ENCODE measurements at regions not wholly inside any gene's neighbourhood (a gene's known extent, or its start where the extent isn't known, plus 50 kb on each side); places are given as distances from the start of the nearest gene placed in this dataset.
"Not testable (repeated sequence)": the region's sequence is repeated elsewhere in the genome, so short reads cannot be mapped to it uniquely, and the experiment has no call there.

GRCh38 chr17:18546514-18547398 lies 70.2 kb downstream of the LGALS9C start:
- not testable (repeated sequence) for H3F3A ChIP-seq (ENCODE audit: insufficient read depth, low read length); H3K9ac ChIP-seq (ENCODE audit: low read length); H4K20me1 ChIP-seq (ENCODE audit: insufficient read depth, low read length); H3K9me3 ChIP-seq (ENCODE audit: low read length); H2AFZ ChIP-seq (ENCODE audit: low read length); H3K27ac ChIP-seq (ENCODE audit: low read depth, low read length, poor library complexity, severe bottlenecking); H3K4me1 ChIP-seq (ENCODE audit: insufficient read depth, low read length, severe bottlenecking); H3K9me2 ChIP-seq (ENCODE audit: low read depth, low read length); H3K36me3 ChIP-seq (ENCODE audit: insufficient read depth, low read length); H3K79me2 ChIP-seq (ENCODE audit: insufficient read depth, low read length); H3K4me2 ChIP-seq (ENCODE audit: low read length); H3K4me3 ChIP-seq (ENCODE audit: low read depth, low read length, poor library complexity, severe bottlenecking); H3K27me3 ChIP-seq (ENCODE audit: insufficient read depth, low read length)

- H3K27ac ChIP-seq (ENCODE audit: low read depth, low read length, poor library complexity, severe bottlenecking); H4K20me1 ChIP-seq (ENCODE audit: insufficient read depth, low read length); H3K9ac ChIP-seq (ENCODE audit: low read length); H3F3A ChIP-seq (ENCODE audit: insufficient read depth, low read length); H3K79me2 ChIP-seq (ENCODE audit: insufficient read depth, low read length); H2AFZ ChIP-seq (ENCODE audit: low read length); H3K27me3 ChIP-seq (ENCODE audit: insufficient read depth, low read length); H3K4me2 ChIP-seq (ENCODE audit: low read length); H3K4me3 ChIP-seq (ENCODE audit: low read depth, low read length, poor library complexity, severe bottlenecking); H3K9me3 ChIP-seq (ENCODE audit: low read length); H3K36me3 ChIP-seq (ENCODE audit: insufficient read depth, low read length); H3K4me1 ChIP-seq (ENCODE audit: insufficient read depth, low read length, severe bottlenecking); H3K9me2 ChIP-seq (ENCODE audit: low read depth, low read length): not testable (repeated sequence)
Measured at GRCh38 chr17:18557086-18557485, 80.5 kb downstream of the LGALS9C start.

- not testable (repeated sequence) for H3K27ac ChIP-seq (ENCODE audit: low read depth, low read length, poor library complexity, severe bottlenecking); H3K4me1 ChIP-seq (ENCODE audit: insufficient read depth, low read length, severe bottlenecking); H3K79me2 ChIP-seq (ENCODE audit: insufficient read depth, low read length); H3K36me3 ChIP-seq (ENCODE audit: insufficient read depth, low read length); H3K9me2 ChIP-seq (ENCODE audit: low read depth, low read length); H2AFZ ChIP-seq (ENCODE audit: low read length); H3K27me3 ChIP-seq (ENCODE audit: insufficient read depth, low read length); H3F3A ChIP-seq (ENCODE audit: insufficient read depth, low read length); H3K9ac ChIP-seq (ENCODE audit: low read length); H3K9me3 ChIP-seq (ENCODE audit: low read length); H3K4me3 ChIP-seq (ENCODE audit: low read depth, low read length, poor library complexity, severe bottlenecking); H4K20me1 ChIP-seq (ENCODE audit: insufficient read depth, low read length)
- peak overlapping the region; percentile 42; the same call in 1 of the 2 replicates for H3K4me2 ChIP-seq (ENCODE audit: low read length)
Measured at GRCh38 chr17:18563381-18564098, 80.7 kb downstream of the TBC1D28 start.

- H3K36me3 ChIP-seq (ENCODE audit: insufficient read depth, low read length); H2AFZ ChIP-seq (ENCODE audit: low read length); H3K27me3 ChIP-seq (ENCODE audit: insufficient read depth, low read length); H3K4me3 ChIP-seq (ENCODE audit: low read depth, low read length, poor library complexity, severe bottlenecking); H3K27ac ChIP-seq (ENCODE audit: low read depth, low read length, poor library complexity, severe bottlenecking); H3K4me1 ChIP-seq (ENCODE audit: insufficient read depth, low read length, severe bottlenecking); H3K9me2 ChIP-seq (ENCODE audit: low read depth, low read length); H4K20me1 ChIP-seq (ENCODE audit: insufficient read depth, low read length); H3K9ac ChIP-seq (ENCODE audit: low read length); H3K9me3 ChIP-seq (ENCODE audit: low read length); H3F3A ChIP-seq (ENCODE audit: insufficient read depth, low read length); H3K79me2 ChIP-seq (ENCODE audit: insufficient read depth, low read length): not testable (repeated sequence)
- H3K4me2 ChIP-seq (ENCODE audit: low read length), result peak overlapping the region; percentile 42; the same call in 1 of the 2 replicates
- TF ChIP-seq, protein P1, sequence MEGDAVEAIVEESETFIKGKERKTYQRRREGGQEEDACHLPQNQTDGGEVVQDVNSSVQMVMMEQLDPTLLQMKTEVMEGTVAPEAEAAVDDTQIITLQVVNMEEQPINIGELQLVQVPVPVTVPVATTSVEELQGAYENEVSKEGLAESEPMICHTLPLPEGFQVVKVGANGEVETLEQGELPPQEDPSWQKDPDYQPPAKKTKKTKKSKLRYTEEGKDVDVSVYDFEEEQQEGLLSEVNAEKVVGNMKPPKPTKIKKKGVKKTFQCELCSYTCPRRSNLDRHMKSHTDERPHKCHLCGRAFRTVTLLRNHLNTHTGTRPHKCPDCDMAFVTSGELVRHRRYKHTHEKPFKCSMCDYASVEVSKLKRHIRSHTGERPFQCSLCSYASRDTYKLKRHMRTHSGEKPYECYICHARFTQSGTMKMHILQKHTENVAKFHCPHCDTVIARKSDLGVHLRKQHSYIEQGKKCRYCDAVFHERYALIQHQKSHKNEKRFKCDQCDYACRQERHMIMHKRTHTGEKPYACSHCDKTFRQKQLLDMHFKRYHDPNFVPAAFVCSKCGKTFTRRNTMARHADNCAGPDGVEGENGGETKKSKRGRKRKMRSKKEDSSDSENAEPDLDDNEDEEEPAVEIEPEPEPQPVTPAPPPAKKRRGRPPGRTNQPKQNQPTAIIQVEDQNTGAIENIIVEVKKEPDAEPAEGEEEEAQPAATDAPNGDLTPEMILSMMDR (IDR thresholded peaks at IDR 0.05; ENCODE audit: low read length), result peak; percentile 46
Measured at GRCh38 chr17:18564099-18564448, 80.1 kb downstream of the TBC1D28 start.

GRCh38 chr17:18568108-18568995 lies 75.8 kb downstream of the TBC1D28 start:
- H3F3A ChIP-seq (ENCODE audit: insufficient read depth, low read length); H3K27ac ChIP-seq (ENCODE audit: low read depth, low read length, poor library complexity, severe bottlenecking); H3K9ac ChIP-seq (ENCODE audit: low read length); H3K9me3 ChIP-seq (ENCODE audit: low read length); H3K79me2 ChIP-seq (ENCODE audit: insufficient read depth, low read length); H3K36me3 ChIP-seq (ENCODE audit: insufficient read depth, low read length); H4K20me1 ChIP-seq (ENCODE audit: insufficient read depth, low read length); H3K4me1 ChIP-seq (ENCODE audit: insufficient read depth, low read length, severe bottlenecking); H3K9me2 ChIP-seq (ENCODE audit: low read depth, low read length); H3K4me3 ChIP-seq (ENCODE audit: low read depth, low read length, poor library complexity, severe bottlenecking); H3K27me3 ChIP-seq (ENCODE audit: insufficient read depth, low read length); H3K4me2 ChIP-seq (ENCODE audit: low read length); H2AFZ ChIP-seq (ENCODE audit: low read length): not testable (repeated sequence)

- H3K9ac ChIP-seq (ENCODE audit: low read length); H3K36me3 ChIP-seq (ENCODE audit: insufficient read depth, low read length); H3K4me2 ChIP-seq (ENCODE audit: low read length); H3K79me2 ChIP-seq (ENCODE audit: insufficient read depth, low read length); H3K9me3 ChIP-seq (ENCODE audit: low read length); H3F3A ChIP-seq (ENCODE audit: insufficient read depth, low read length); H3K4me1 ChIP-seq (ENCODE audit: insufficient read depth, low read length, severe bottlenecking); H3K9me2 ChIP-seq (ENCODE audit: low read depth, low read length); H3K27ac ChIP-seq (ENCODE audit: low read depth, low read length, poor library complexity, severe bottlenecking); H2AFZ ChIP-seq (ENCODE audit: low read length); H3K27me3 ChIP-seq (ENCODE audit: insufficient read depth, low read length); H3K4me3 ChIP-seq (ENCODE audit: low read depth, low read length, poor library complexity, severe bottlenecking); H4K20me1 ChIP-seq (ENCODE audit: insufficient read depth, low read length): not testable (repeated sequence)
Measured at GRCh38 chr17:18569489-18569913, 74.7 kb downstream of the TBC1D28 start.
